Stimulated activated naive CD8-positive, alpha-beta T cell treated with anti-CD3 and anti-CD28 coated beads, Interleukin-15, Interleukin-2, amounts not matched to agents 100 U/mL and 50 U/mL, for 24 hours (primary cell): ENCODE measurements at regions not wholly inside any gene's neighbourhood (a gene's known extent, or its start where the extent isn't known, plus 50 kb on each side); places are given as distances from the start of the nearest gene placed in this dataset.

Source experiments
- ATAC-seq: fragments of 150-1000 bp; cut with Tn5 transposase; one replicate; pipeline ENCODE4 v1.10.0; 2021
- DNase-seq: peaks from one replicate; pipeline ENCODE4 v3.0.0; 2021

GRCh38 chr16:86632206-86632605, 53.9 kb downstream of the FOXL1 start:
- DNase-seq (no peak), ATAC-seq (no peak)

GRCh38 chr16:86632944-86633343, 54.6 kb downstream of the FOXL1 start:
- ATAC-seq = no peak
- no peak for DNase-seq

- DNase-seq (no peak), ATAC-seq (no peak)
Measured at GRCh38 chr16:86634292-86634691, 55.9 kb downstream of the FOXL1 start.

GRCh38 chr16:86635176-86635876, 57.0 kb downstream of the FOXL1 start:
- DNase-seq = no peak
- no peak for ATAC-seq

GRCh38 chr16:86635926-86636325, 57.6 kb downstream of the FOXL1 start:
- no peak for DNase-seq

GRCh38 chr16:86637744-86638143, 59.4 kb downstream of the FOXL1 start:
- DNase-seq (no peak), ATAC-seq (no peak)

More at GRCh38 chr16:86635926-86636325, 57.6 kb downstream of the FOXL1 start:
- no peak for ATAC-seq

GRCh38 chr16:86638642-86639041, 60.3 kb downstream of the FOXL1 start:
- DNase-seq = no peak

GRCh38 chr16:86639354-86639753, 61.0 kb downstream of the FOXL1 start:
- ATAC-seq = no peak

More at GRCh38 chr16:86638642-86639041, 60.3 kb downstream of the FOXL1 start:
- no peak for ATAC-seq

GRCh38 chr16:86640265-86640843, 62.0 kb downstream of the FOXL1 start:
- DNase-seq (no peak), ATAC-seq (no peak)

More at GRCh38 chr16:86639354-86639753, 61.0 kb downstream of the FOXL1 start:
- no peak for DNase-seq

- ATAC-seq (no peak), DNase-seq (no peak)
Measured at GRCh38 chr16:86642087-86642486, 63.7 kb downstream of the FOXL1 start.

GRCh38 chr16:86643671-86644070, 65.3 kb downstream of the FOXL1 start:
- DNase-seq (no peak), ATAC-seq (no peak)

- no peak for ATAC-seq
- DNase-seq = no peak
Measured at GRCh38 chr16:86647561-86647960, 69.2 kb downstream of the FOXL1 start.

GRCh38 chr16:86649875-86650274, 71.5 kb downstream of the FOXL1 start:
- ATAC-seq = no peak
- DNase-seq = no peak

GRCh38 chr16:86651013-86651627, 72.8 kb downstream of the FOXL1 start:
- DNase-seq = no peak
- no peak for ATAC-seq

GRCh38 chr16:86651823-86652222, 73.5 kb downstream of the FOXL1 start:
- DNase-seq (no peak), ATAC-seq (no peak)

GRCh38 chr16:86653285-86654006, 75.1 kb downstream of the FOXL1 start:
- ATAC-seq (no peak), DNase-seq (no peak)

GRCh38 chr16:86657972-86658371, 79.6 kb downstream of the FOXL1 start:
- DNase-seq (no peak), ATAC-seq (no peak)

- DNase-seq (no peak), ATAC-seq (no peak)
Measured at GRCh38 chr16:86660623-86661022, 82.3 kb downstream of the FOXL1 start.

GRCh38 chr16:86661706-86662105, 83.4 kb downstream of the FOXL1 start:
- DNase-seq (no peak), ATAC-seq (no peak)

GRCh38 chr16:86662195-86662594, 83.8 kb downstream of the FOXL1 start:
- DNase-seq (no peak), ATAC-seq (no peak)

- no peak for DNase-seq
- no peak for ATAC-seq
Measured at GRCh38 chr16:86662740-86663139, 84.4 kb downstream of the FOXL1 start.

- DNase-seq (peak; percentile 10), ATAC-seq (peak; percentile 11)
Measured at GRCh38 chr16:86663685-86664521, 85.6 kb downstream of the FOXL1 start.
